ENCODE measurements at regions not wholly inside any gene's neighbourhood (a gene's known extent, or its start where the extent isn't known, plus 50 kb on each side); places are given as distances from the start of the nearest gene placed in this dataset.

- TF ChIP-seq POLR2A (IDR thresholded peaks at IDR 0.05) (no peak), POLR2AphosphoS5 (IDR thresholded peaks at IDR 0.05) (no peak)
These were observed 597.7 kb upstream of the CITED2 start for GRCh38 chr6:139972116-139972515.
